SK-N-SH treated with all-trans-retinoic acid at 6 μM for 48 hours (cell line): ENCODE measurements at regions not wholly inside any gene's neighbourhood (a gene's known extent, or its start where the extent isn't known, plus 50 kb on each side); places are given as distances from the start of the nearest gene placed in this dataset.

Experiments
- ATAC-seq: fragments of 200-7000 bp; cut with Tn5 transposase; 3 replicates; pipeline ENCODE4 v1.9.1; 2020; ENCODE audit warnings: mild to moderate bottlenecking, moderate library complexity
- ARNTL ChIP-seq: fragments of 450-650 bp; formaldehyde crosslinking; IDR thresholded peaks from 2 replicates; pipeline ENCODE4 v1.5.0; 2020; ENCODE audit warnings: low read depth, mild to moderate bottlenecking, moderate library complexity, borderline replicate concordance
- BACH2 ChIP-seq: fragments of 250-450 bp; sonication (Bioruptor Pico); IDR thresholded peaks from 2 replicates; pipeline ENCODE4 v1.9.0; 2021; ENCODE audit warnings: mild to moderate bottlenecking, borderline replicate concordance
- CSDC2 ChIP-seq: fragments of 250-450 bp; sonication (Bioruptor Pico); IDR thresholded peaks from 2 replicates; pipeline ENCODE4 v1.5.0; 2020; ENCODE audit warnings: mild to moderate bottlenecking, moderate library complexity
- GLIS3 ChIP-seq: fragments of 250-450 bp; sonication (Bioruptor Pico); IDR thresholded peaks from 2 replicates; pipeline ENCODE4 v1.5.0; 2020; ENCODE audit warnings: mild to moderate bottlenecking, moderate library complexity
- ISL1 ChIP-seq: fragments of 250-450 bp; sonication (Bioruptor Pico); IDR thresholded peaks from 2 replicates; pipeline ENCODE4 v2.1.2; 2022; ENCODE audit warnings: mild to moderate bottlenecking, moderate library complexity
- OSR1 ChIP-seq: fragments of 250-450 bp; sonication (Bioruptor Pico); IDR thresholded peaks from 2 replicates; pipeline ENCODE4 v1.8.0; 2022; ENCODE audit warnings: moderate library complexity, mild to moderate bottlenecking, inconsistent platforms
- PPARA ChIP-seq: fragments of 250-450 bp; sonication (Bioruptor Pico); IDR thresholded peaks from 2 replicates; pipeline ENCODE4 v1.5.0; 2020; ENCODE audit warnings: mild to moderate bottlenecking, borderline replicate concordance
- RARB ChIP-seq: fragments of 250-450 bp; sonication (Bioruptor Pico); IDR thresholded peaks from 2 replicates; pipeline ENCODE4 v1.8.0; 2021; ENCODE audit warnings: mild to moderate bottlenecking, moderate library complexity
- SNAI2 ChIP-seq: fragments of 250-450 bp; sonication (Bioruptor Pico); IDR thresholded peaks from 2 replicates; pipeline ENCODE4 v1.5.0; 2020; ENCODE audit warnings: mild to moderate bottlenecking, moderate library complexity
- TCF4 ChIP-seq: fragments of 250-450 bp; sonication (Bioruptor Pico); IDR thresholded peaks from 2 replicates; pipeline ENCODE4 v1.8.0; 2021; ENCODE audit warnings: mild to moderate bottlenecking, moderate library complexity, borderline replicate concordance
- ZC3H10 ChIP-seq: fragments of 250-450 bp; sonication (Bioruptor Pico); IDR thresholded peaks from 2 replicates; pipeline ENCODE4 v1.5.1; 2021; ENCODE audit warnings: mild to moderate bottlenecking, moderate library complexity
- ZFP3 ChIP-seq: fragments of 250-450 bp; sonication (Bioruptor Pico); IDR thresholded peaks from 2 replicates; pipeline ENCODE4 v1.5.0; 2020; ENCODE audit warnings: mild to moderate bottlenecking, moderate library complexity
- ZFP30 ChIP-seq: fragments of 450-650 bp; formaldehyde crosslinking; IDR thresholded peaks from 2 replicates; pipeline ENCODE4 v1.5.0; 2022; ENCODE audit warnings: mild to moderate bottlenecking, moderate library complexity
- ZNF565 ChIP-seq: fragments of 450-650 bp; formaldehyde crosslinking; conservative IDR thresholded peaks from 2 replicates; pipeline ENCODE4 v1.5.0; 2020; ENCODE audit warnings: low read depth, mild to moderate bottlenecking, moderate library complexity
- ZNF70 ChIP-seq: fragments of 450-650 bp; formaldehyde crosslinking; IDR thresholded peaks from 2 replicates; pipeline ENCODE4 v1.5.0; 2020; ENCODE audit warnings: mild to moderate bottlenecking, moderate library complexity
- ZNF8 ChIP-seq: fragments of 450-650 bp; formaldehyde crosslinking; IDR thresholded peaks from 2 replicates; pipeline ENCODE4 v1.5.0; 2020; ENCODE audit warnings: mild to moderate bottlenecking, moderate library complexity
- TF ChIP-seq, protein P1 (sequence below): fragments of 250-450 bp; sonication (Bioruptor Pico); IDR thresholded peaks from 2 replicates; pipeline ENCODE4 v1.5.1; 2021; ENCODE audit warnings: mild to moderate bottlenecking, moderate library complexity
- TF ChIP-seq, protein P2 (sequence below): fragments of 250-450 bp; sonication (Bioruptor Pico); IDR thresholded peaks from 2 replicates; pipeline ENCODE4 v1.5.0; 2020; ENCODE audit warnings: mild to moderate bottlenecking, moderate library complexity
- TF ChIP-seq, protein P3 (sequence below): fragments of 250-450 bp; sonication (Bioruptor Pico); IDR thresholded peaks from 2 replicates; pipeline ENCODE4 v1.5.1; 2020; ENCODE audit warnings: low read depth, mild to moderate bottlenecking, moderate library complexity
- TF ChIP-seq, protein P4 (sequence below): fragments of 250-450 bp; sonication (Bioruptor Pico); IDR thresholded peaks from 2 replicates; pipeline ENCODE4 v1.8.0; 2021; ENCODE audit warnings: low read depth, mild to moderate bottlenecking, moderate library complexity, borderline replicate concordance

DNA sequence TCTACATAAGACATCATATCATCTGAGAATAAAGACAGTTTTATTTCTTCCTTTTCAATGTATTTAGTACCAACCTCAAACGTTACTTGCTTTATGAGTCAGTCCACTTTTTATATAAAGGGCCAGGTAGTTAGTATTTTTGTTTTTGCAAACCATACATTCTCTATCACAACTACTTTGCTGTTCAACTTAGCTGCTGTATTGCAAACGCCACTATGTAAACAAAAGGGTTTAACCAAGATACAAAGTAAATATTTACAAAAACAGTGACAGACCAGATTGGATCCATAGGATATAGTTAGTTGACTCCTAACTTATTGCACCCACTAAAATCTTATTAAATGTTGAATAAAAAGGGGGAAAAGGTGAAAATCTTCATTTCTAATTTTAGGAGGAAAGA, 87.7 kb upstream of the FOXG1 start (continued):
- TF ChIP-seq, protein P1, sequence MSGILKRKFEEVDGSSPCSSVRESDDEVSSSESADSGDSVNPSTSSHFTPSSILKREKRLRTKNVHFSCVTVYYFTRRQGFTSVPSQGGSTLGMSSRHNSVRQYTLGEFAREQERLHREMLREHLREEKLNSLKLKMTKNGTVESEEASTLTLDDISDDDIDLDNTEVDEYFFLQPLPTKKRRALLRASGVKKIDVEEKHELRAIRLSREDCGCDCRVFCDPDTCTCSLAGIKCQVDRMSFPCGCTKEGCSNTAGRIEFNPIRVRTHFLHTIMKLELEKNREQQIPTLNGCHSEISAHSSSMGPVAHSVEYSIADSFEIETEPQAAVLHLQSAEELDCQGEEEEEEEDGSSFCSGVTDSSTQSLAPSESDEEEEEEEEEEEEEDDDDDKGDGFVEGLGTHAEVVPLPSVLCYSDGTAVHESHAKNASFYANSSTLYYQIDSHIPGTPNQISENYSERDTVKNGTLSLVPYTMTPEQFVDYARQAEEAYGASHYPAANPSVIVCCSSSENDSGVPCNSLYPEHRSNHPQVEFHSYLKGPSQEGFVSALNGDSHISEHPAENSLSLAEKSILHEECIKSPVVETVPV (CRISPR knock-in tag): no peak
- TF ChIP-seq OSR1 (CRISPR knock-in tag) (no peak), BACH2 (CRISPR knock-in tag) (no peak), ZNF70 (CRISPR knock-in tag) (no peak), SNAI2 (CRISPR knock-in tag) (no peak), ZFP30 (CRISPR knock-in tag) (no peak)
- TF ChIP-seq, protein P2, sequence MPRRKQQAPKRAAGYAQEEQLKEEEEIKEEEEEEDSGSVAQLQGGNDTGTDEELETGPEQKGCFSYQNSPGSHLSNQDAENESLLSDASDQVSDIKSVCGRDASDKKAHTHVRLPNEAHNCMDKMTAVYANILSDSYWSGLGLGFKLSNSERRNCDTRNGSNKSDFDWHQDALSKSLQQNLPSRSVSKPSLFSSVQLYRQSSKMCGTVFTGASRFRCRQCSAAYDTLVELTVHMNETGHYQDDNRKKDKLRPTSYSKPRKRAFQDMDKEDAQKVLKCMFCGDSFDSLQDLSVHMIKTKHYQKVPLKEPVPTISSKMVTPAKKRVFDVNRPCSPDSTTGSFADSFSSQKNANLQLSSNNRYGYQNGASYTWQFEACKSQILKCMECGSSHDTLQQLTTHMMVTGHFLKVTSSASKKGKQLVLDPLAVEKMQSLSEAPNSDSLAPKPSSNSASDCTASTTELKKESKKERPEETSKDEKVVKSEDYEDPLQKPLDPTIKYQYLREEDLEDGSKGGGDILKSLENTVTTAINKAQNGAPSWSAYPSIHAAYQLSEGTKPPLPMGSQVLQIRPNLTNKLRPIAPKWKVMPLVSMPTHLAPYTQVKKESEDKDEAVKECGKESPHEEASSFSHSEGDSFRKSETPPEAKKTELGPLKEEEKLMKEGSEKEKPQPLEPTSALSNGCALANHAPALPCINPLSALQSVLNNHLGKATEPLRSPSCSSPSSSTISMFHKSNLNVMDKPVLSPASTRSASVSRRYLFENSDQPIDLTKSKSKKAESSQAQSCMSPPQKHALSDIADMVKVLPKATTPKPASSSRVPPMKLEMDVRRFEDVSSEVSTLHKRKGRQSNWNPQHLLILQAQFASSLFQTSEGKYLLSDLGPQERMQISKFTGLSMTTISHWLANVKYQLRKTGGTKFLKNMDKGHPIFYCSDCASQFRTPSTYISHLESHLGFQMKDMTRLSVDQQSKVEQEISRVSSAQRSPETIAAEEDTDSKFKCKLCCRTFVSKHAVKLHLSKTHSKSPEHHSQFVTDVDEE (CRISPR knock-in tag): no peak

DNA sequence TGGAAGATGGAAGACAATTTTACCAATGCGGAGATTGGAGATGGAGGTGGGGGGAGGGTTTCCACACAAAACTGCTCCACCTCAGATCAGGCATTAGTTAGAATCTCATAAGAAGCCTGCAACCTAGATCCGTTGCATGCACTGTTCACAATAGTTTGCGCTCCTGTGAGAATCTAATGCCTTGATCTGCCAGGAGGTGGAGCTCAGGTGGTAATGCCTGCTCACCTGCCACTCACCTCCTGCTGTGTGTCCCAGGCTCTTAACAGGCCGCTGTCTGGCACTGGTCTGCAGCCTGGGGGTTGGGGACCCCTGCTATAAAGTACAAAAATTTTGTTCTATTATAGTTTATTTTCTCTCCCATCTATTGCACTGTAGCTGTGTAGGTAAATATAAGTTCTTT, 84.9 kb upstream of the FOXG1 start:
- ATAC-seq: no peak
- TF ChIP-seq ZFP3 (CRISPR knock-in tag) (no peak), ZNF565 (CRISPR knock-in tag) (no peak), PPARA (CRISPR knock-in tag) (no peak), SNAI2 (CRISPR knock-in tag) (no peak), ZFP30 (CRISPR knock-in tag) (no peak), GLIS3 (CRISPR knock-in tag) (no peak), TCF4 (no peak)

DNA sequence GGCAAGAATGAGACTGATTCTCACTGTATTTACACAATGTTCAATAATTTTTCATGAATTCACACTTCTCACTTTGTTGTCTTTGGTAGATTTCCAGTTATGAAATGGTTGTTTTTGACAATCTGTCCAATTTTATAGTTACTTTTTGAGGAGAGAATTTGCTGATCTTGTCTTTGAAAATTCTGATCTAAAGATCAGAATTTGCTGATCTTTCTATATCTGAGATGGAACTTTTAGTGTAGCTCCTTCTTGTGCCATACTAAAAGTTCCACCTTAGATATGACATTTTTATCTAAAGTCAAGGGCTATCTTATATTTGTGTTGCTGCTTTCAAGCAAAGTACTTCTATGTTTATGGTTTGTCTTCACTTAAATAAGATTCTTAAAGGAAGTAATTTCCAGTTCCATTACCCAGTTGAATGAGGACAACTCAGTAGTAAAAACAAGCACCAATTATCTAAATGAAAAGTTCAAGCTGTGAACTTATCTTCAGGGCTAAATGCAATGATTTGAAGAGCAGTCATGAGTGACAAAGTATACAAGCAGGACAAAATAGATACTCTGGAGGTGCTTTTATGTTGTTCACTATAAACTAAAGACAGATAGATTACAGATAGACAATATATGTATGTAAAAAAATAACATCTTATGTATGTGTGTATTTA, 76.4 kb upstream of the FOXG1 start:
- TF ChIP-seq CSDC2 (no peak), ARNTL (CRISPR knock-in tag) (no peak), ZFP3 (CRISPR knock-in tag) (no peak), PPARA (CRISPR knock-in tag) (no peak), GLIS3 (CRISPR knock-in tag) (no peak), SNAI2 (CRISPR knock-in tag) (no peak), ZC3H10 (CRISPR knock-in tag) (no peak), TCF4 (no peak)
- TF ChIP-seq, protein P1 (CRISPR knock-in tag): no peak
- TF ChIP-seq, protein P2 (CRISPR knock-in tag): no peak
- TF ChIP-seq, all 23 proteins: peak for 0
- ATAC-seq: no peak

DNA sequence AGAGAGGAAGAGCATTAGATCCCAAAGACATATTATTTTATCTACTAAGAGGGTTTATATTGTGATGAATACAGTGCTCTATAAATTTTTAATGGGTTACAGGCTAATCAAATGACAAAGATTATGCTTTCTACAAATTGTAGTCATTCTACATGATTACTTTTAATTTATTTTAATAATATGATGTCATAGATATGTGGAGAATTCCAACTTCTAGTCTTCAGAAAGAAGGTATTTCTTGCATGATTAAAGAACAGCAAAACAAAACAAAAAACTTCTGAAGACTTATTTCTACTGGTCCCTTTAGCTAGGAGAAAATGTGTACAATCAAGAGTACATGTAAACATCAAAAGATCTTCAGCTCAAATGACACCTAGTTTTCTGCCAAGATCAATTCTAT, 71.5 kb upstream of the FOXG1 start:
- no peak for ATAC-seq
- TF ChIP-seq ZNF8 (CRISPR knock-in tag) (no peak), BACH2 (CRISPR knock-in tag) (no peak), GLIS3 (CRISPR knock-in tag) (no peak), TCF4 (no peak), PPARA (CRISPR knock-in tag) (no peak), RARB (CRISPR knock-in tag) (no peak), ISL1 (CRISPR knock-in tag) (no peak)
- TF ChIP-seq, protein P3, sequence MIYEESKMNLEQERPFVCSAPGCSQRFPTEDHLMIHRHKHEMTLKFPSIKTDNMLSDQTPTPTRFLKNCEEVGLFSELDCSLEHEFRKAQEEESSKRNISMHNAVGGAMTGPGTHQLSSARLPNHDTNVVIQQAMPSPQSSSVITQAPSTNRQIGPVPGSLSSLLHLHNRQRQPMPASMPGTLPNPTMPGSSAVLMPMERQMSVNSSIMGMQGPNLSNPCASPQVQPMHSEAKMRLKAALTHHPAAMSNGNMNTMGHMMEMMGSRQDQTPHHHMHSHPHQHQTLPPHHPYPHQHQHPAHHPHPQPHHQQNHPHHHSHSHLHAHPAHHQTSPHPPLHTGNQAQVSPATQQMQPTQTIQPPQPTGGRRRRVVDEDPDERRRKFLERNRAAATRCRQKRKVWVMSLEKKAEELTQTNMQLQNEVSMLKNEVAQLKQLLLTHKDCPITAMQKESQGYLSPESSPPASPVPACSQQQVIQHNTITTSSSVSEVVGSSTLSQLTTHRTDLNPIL (CRISPR knock-in tag): no peak
- TF ChIP-seq, protein P4, sequence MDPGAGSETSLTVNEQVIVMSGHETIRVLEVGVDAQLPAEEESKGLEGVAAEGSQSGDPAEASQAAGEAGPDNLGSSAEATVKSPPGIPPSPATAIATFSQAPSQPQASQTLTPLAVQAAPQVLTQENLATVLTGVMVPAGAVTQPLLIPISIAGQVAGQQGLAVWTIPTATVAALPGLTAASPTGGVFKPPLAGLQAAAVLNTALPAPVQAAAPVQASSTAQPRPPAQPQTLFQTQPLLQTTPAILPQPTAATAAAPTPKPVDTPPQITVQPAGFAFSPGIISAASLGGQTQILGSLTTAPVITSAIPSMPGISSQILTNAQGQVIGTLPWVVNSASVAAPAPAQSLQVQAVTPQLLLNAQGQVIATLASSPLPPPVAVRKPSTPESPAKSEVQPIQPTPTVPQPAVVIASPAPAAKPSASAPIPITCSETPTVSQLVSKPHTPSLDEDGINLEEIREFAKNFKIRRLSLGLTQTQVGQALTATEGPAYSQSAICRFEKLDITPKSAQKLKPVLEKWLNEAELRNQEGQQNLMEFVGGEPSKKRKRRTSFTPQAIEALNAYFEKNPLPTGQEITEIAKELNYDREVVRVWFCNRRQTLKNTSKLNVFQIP (CRISPR knock-in tag): no peak
- TF ChIP-seq, protein P2 (CRISPR knock-in tag): no peak
